Effector CD4-positive, alpha-beta T cell (primary cell): ENCODE measurements at regions not wholly inside any gene's neighbourhood (a gene's known extent, or its start where the extent isn't known, plus 50 kb on each side); places are given as distances from the start of the nearest gene placed in this dataset.
"Not testable (repeated sequence)": the region's sequence is repeated elsewhere in the genome, so short reads cannot be mapped to it uniquely, and the experiment has no call there.

Source experiments
- DNase-seq: peaks from one replicate; pipeline ENCODE4 v3.0.0-alpha.2; 2020

DNA sequence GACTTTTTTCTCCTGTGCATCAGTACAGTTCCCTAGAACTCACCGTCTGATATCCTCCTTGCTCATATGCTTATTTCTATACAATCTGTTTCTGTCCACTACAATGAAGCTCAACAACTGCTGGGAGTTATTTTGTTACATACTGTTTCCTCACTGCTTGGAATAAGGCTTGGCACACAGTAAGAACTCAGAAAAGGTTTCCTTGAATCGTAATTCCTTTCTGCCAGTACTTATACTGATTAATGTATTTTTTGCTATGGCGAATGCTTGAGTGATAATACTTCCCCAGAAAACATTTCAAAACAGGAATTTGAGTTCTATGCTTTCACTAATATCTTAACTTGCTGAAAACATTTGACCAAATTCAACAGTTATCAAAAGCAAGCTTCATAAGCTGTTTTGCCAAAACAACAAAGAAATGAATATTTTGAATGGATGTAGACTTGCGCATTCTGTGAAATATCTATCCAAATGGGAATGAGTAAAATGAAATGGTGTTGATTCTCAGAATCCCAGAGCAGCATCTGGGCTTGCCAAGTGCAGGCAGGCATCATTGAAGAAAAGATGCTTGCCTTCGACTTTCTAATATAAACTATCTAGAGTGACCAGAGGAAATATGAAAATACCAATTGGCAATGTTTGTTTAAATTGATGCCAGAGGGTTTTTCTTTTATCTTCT lies 286.3 kb downstream of the RAP2B start:
- DNase-seq: no peak

DNA sequence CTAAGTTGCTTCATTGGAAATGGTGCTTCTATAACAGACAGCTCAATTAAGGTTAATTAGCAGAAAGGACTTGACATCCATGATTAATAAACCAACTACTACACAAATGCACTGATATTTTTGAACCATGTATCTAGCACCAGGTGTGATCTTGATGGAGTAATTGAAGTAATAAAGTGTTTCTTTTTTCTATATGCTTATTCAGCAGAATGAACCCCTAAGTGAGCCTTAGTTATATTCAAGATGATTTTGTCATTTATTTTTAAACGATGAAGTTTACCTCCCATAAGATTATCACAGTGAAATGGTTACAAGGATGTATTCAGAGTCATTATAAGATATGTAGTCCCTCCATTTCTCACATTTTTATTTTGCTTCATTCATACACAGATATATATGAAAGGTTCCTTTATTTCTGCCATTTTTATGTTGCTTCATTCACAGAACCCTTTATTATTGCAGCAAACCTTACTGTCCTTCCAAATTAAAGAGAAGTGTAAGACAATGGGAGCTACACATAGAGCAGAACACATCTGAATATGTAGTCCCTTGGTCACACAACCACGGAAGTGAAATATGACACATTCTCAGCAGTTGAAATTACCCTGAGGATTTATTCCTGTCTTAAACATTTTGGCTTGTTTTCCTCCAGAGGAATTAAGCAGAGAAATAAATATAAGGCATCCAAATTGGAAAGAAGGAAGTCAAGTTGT lies 295.0 kb downstream of the RAP2B start:
- DNase-seq: no peak

- DNase-seq: no peak
These were observed 296.9 kb downstream of the RAP2B start for GRCh38 chr3:153458881-153459280.

- no peak for DNase-seq
These were observed 300.5 kb downstream of the RAP2B start for GRCh38 chr3:153462545-153462944.

GRCh38 chr3:153463895-153464294 lies 301.9 kb downstream of the RAP2B start:
- DNase-seq: no peak

GRCh38 chr3:153469162-153469561 lies 307.1 kb downstream of the RAP2B start:
- no peak for DNase-seq

DNA sequence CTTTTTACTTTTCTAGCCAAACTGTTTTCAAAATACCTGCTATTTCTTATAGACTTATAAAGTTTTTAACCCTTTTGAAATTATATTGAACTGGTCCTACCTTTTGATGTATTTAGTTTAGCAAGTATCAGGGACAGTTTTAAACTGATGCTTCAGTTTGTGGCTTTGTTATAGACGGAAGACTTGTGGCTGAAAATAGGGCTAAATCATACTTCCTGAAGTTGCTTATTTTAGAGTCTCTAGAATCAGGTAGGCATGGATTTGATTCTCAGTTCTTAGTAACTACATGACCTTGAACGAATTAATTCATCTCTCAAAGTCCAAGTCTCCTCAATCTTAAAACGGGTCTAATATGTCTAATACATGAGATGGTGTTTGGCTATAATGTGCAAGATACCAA lies 322.8 kb downstream of the RAP2B start:
- no peak for DNase-seq

- no peak for DNase-seq
These were observed 333.4 kb downstream of the RAP2B start for GRCh38 chr3:153495422-153495821.

DNA sequence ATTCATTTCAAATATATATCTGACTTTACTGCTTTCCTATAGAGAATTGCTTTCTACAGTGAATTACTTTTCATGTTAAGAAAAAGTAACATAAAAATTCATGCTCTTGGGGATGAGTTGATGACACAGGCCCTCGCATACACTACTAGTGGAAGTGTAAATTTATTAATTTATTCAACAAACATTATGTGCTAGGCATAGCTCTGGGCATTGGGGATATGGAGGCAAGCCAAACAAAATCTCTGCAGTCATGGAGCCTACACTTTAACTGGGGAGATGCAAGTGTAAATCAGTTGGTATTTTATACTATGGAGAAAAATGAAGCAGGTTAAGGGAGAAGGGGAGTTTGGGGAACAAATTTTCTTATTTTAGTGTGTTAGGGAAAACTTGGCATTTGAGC lies 340.7 kb downstream of the RAP2B start:
- DNase-seq: no peak

- DNase-seq: no peak
These were observed 341.8 kb downstream of the RAP2B start for GRCh38 chr3:153503873-153504272.

- DNase-seq: not testable (repeated sequence)
These were observed 344.2 kb downstream of the RAP2B start for GRCh38 chr3:153506205-153506604.

- not testable (repeated sequence) for DNase-seq
These were observed 344.7 kb downstream of the RAP2B start for GRCh38 chr3:153506686-153507085.

GRCh38 chr3:153513236-153513635 lies 351.2 kb downstream of the RAP2B start:
- DNase-seq: no peak

GRCh38 chr3:153528473-153528872 lies 366.4 kb downstream of the RAP2B start:
- DNase-seq: no peak

DNA sequence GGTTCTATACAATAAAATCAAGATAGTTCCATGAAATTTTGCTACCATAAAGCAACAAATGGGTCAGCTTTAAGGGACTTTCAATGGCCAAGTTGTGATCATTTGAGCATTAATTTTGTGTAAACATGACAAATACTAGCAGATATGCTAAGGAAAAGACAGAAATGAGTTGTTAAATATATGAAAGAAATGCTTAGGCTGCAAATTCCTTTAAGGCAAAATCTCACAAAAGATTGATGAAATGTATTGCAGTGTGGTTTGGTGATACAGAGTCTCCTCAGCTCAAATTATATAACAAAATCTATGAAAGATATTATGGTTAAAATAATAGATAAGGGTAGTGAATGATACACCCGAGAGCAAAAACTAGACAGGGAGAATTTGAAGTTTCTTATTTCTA lies 377.2 kb downstream of the RAP2B start:
- DNase-seq: no peak

GRCh38 chr3:153545471-153545870 lies 383.4 kb downstream of the RAP2B start:
- DNase-seq: no peak

- no peak for DNase-seq
These were observed 385.9 kb downstream of the RAP2B start for GRCh38 chr3:153547970-153548369.

- DNase-seq: not testable (repeated sequence)
These were observed 387.7 kb downstream of the RAP2B start for GRCh38 chr3:153549686-153550085.

DNA sequence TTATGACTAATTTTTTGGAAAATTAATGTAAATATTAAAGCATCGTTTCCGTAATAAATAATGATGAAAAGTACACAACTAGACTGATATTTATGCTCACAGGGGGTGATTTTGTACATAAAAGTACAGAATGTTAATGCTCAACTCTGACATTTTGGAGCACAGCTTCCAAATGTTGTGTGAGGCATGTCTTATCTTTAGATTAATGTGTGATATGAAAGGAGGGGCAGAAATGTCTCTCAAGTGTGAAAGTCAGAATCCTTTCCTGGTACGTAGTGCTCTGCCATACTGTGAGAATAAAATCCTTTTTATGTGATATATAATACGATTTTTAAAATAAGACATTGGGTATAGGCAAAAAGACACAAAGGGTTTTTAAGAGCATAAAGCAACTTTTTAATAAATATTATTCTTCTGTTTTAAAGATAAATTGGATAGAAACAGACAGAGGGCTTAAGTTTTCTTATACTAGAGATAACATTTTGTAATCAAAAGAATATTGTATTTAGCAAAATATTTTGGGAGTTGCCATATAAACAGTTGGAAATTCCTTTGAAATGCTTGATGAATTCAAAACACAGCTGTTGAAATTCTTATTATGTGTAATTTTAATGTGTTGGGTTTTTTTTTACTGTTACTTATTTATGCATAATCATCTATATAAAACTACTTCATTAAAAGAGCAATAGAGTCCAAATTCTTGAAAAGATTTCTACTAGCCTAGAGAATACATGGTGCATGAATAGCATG lies 389.7 kb downstream of the RAP2B start:
- DNase-seq: no peak

GRCh38 chr3:153552887-153553604 lies 391.0 kb downstream of the RAP2B start:
- DNase-seq: no peak

DNA sequence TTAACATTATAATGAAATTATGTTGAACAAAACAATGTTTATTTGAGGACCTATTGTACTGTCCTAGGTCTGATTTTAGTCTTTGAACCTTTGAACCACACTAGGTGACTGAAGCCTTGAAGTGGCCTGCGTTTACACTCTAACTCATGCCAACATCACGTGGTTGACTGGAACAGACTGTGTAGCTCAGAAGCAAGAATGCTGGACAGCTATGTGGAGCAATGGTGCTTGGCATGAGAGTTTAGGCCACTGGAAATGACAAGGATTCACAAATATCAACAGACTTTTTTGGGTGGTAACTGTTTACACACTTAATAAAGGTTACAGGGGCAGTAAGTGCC lies 391.5 kb downstream of the RAP2B start:
- no peak for DNase-seq

DNA sequence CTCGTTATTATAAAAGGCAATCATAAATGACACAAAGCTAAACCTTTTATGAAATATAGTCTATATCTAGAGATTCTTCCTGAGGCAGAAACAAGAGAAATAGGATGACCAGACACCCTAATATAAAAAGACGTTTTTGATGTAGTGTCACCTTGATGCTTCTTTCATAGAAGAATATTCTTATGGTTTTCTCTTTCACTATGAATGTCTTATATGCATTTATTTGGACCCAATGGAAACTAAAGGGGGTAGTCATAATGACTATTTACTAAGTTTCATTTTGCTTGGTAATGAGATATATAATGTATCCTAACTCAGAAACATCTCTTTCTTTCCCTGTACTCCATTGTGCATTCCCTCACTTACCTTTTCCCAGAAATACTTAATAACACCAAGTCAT lies 393.9 kb downstream of the RAP2B start:
- no peak for DNase-seq

DNA sequence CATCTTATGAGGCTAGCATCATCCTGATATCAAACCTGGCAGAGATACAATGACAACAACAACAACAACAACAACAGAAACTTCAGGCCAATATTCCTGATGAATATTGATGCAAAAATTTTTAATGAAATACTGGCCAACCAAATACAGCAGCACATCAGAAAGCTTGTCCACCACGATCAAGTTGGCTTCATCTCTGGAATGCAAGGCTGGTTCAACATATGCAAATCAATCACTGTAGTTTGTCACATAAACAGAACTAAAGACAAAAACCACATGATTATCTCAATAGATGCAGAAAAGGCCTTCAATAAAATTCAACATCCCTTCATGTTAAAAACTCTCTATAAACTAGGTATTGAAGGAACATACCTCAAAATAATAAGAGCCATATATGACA lies 397.3 kb downstream of the RAP2B start:
- DNase-seq: not testable (repeated sequence)
